ENCODE measurements at regions not wholly inside any gene's neighbourhood (a gene's known extent, or its start where the extent isn't known, plus 50 kb on each side); places are given as distances from the start of the nearest gene placed in this dataset.
"Not testable (repeated sequence)": the region's sequence is repeated elsewhere in the genome, so short reads cannot be mapped to it uniquely, and the experiment has no call there.

DNA sequence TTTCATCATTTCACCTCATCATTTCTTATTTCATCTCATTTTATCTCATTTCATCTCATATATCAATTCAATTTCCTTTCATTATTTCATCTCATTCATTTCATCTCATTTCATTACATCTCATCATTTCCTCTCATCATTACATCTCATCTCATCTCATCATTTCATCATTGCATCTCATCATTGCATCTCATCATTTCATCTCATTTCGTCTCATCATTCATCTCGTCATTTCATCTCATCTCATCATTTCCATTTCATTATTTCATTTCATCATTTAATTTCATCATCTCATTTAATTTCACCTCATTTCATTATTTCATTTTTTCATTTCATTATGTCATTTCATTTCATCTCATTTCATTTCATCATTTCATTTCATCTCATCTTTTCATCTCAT, 168.5 kb upstream of the FAM72C start:
- DNase-seq (ENCODE audit: low read depth) = not testable (repeated sequence)

DNA sequence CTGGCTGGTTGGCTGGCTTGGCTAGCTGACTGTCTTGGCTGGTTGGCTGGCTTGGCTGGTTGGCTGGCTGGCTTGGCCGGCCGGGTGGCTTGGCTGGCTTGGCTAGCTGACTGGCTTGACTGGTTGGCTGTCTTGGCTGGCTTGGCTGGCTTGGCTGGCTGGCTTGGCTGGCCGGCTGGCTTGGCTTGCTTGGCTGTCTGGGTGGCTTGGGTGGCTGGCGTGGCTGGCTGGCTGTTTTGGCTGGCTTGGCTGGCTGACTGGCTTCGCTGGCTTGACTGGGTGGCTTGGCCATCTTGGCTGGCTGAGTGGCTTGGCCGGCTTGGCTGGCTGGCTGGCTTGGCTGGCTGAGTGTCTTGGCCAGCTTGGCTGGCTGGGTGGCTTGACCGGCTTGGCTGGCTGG, 133.2 kb upstream of the FAM72C start:
- not testable (repeated sequence) for DNase-seq (ENCODE audit: low read depth)

DNA sequence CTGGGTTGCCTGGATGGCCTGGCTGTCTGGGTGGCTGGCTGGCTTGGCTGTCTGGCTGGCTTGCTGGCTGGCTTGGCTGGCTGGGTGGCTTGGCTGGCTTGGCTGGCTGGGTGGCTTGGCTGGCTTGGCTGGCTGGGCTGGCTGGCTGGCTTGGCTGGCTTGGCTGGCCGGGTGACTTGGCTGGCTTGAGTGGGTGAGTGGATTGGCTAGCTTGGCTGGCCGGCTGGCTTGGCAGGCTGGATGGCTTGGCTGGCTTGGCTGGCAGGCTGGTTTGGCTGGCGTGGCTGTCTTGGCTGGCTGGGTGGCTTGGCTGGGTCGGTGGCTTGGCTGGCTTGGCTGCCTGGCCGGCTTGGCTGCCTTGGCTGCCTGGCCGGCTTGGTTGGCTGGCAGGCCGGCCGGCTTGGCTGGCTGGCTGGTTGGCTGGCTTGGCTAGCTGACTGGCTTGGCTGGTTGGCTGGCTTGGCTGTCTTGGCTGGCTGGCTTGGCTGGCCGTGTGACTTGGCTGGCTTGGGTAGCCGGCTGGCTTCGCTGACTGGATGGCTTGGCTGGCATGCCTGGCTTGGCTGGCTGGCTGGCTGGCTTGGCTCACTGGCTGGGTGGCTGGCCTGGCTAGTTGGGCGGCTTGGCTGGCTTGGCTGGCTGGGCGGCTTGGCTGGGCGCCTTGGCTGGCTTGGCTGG, 132.4 kb upstream of the FAM72C start:
- DNase-seq (ENCODE audit: low read depth) = peak; percentile 34

DNA sequence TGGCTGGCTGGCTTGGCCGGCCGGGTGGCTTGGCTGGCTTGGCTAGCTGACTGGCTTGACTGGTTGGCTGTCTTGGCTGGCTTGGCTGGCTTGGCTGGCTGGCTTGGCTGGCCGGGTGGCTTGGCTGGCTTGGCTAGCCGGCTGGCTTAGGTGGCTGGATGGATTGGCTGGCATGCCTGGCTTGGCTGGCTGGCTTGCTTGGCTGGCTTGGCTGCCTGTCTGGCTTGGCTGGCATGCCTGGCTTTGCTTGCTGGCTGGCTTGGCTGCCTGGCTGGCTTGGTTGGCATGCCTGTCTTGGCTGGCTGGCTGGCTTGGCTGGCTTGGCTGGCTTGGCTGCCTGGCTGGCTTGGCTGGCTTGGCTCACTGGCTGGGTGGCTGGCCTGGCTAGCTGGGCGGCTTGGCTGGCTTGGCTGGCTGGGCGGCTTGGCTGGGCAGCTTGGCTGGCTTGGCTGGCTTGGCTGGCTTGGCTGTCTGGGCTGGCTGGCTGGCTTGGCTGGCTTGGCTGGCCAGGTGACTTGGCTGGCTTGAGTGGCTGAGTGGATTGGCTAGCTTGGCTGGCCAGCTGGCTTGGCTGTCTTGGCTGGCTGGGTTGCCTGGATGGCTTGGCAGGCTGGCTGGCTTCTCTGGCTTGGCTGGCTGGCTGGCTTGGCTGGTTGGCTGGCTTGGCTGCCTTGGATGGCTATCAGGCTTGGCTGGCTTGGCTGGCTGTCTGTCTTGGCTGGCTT, 131.5 kb upstream of the FAM72C start:
- DNase-seq (ENCODE audit: low read depth) = peak; percentile 37

DNA sequence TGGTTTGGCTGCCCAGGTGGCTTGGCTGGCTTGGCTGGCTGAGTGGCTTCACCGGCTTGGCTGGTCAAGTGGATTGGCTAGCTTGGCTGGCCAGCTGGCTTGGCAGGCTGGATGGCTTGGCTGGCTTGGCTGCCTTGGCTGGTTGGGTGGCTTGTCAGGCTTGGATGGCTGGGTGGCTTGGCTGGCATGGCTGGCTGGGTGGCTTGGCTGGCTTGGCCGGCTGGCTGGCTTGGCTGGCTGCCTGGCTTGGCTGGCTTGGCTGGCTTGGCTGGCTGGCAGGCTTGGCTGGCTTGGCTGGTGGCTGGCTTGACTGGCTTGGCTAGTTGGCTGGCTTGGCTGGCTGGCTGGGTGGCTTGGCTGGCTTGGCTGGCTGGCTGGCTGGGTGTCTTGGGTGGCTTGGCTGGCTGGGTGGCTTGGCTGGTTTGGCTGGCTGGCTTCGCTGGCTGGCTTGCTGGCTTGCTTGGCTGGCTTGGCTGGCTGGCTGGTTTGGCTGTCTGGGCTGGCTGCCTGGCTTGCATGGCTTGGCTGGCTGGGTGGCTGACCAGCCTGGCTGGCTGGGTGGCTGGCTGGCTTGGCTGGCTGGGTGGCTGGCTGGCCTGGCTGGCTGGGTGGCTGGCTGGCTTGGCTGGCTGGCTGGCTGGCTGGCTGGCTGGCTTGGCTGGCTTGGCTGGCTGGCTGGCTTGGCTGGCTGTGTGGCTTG, 130.4 kb upstream of the FAM72C start:
- DNase-seq (ENCODE audit: low read depth) = peak; percentile 7

DNA sequence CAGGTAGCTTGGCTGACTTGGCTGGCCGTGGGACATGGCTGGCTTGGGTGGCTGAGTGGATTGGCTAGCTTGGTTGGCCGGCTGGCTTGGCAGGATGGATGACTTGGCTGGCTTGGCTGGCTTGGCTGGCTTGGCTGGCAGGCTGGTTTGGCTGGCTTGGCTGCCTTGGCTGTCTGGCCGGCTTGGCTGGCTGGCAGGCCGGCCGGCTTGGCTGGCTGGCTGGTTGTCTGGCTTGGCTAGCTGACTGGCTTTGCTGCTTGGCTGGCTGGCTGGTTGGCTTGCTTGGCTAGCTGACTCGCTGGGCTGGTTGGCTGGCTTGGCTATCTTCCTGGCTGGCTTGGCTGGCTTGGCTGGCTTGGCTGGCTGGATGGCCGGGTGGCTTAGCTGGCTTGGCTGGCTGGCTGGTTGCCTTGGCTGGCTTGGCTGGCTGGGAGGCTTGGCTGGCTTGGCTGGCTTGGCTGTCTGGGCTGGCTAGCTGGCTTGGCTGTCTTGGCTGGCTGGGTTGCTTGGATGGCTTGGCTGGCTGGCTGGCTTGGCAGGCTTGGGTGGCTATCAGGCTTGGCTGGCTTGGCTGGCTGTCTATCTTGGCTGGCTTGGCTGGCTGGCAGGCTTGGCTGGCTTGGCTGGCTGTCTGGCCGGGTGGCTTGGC, 129.7 kb upstream of the FAM72C start:
- DNase-seq (ENCODE audit: low read depth) = no peak

DNA sequence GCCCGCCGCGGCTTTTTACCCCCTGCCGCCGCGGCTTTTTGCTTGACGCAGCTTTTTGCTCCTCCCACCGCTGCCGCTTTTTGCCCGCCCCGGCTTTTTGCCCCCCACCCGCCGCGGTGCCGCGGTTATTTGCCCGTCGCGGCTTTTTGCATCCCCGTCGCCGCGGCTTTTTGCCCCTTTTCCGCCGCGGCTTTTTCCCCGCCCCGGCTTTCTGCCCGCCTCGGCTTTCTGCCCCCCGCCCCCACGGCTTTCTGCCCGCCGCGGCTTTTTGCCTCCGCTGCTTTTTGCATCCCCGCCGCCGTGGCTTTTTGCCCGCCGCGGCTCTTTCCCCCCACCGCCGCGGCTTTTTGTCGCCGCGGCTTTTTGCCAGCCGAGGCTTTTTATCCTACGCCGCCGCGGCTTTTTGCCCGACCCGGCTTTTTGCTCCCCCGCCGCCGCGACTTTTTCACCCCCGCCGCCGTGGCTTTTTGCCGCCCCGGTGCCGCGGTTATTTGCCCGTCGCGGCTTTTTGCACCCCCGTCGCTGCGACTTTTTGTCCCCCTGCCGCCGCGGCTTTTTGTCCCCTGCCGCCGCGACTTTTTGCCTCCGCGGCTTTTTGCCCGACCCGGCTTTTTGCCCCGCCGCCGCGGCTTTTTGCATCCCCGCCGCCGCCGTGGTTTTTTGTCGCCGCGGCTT, 105.5 kb upstream of the FAM72C start:
- DNase-seq (ENCODE audit: low read depth) = peak; percentile 25

DNA sequence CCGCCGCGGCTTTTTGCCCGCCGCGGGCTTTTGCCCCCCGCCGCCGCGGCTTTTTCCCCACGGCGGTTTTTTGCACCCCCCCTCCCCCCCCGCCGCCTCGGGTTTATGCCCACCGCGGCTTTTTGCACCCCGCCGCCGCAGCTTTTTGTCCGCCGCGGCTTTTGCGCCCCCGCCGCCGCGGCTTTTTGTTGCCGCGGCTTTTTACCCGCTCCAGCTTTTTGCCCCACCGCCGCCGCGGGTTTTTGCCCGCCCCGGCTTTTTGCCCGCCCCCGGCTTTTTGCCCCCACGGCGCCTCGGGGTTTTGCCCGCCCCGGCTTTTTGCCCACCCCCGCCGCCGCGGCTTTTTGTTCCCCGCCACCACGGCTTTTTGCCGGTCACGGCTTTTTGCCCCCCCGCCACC, 104.9 kb upstream of the FAM72C start:
- peak; percentile 25 for DNase-seq (ENCODE audit: low read depth)

DNA sequence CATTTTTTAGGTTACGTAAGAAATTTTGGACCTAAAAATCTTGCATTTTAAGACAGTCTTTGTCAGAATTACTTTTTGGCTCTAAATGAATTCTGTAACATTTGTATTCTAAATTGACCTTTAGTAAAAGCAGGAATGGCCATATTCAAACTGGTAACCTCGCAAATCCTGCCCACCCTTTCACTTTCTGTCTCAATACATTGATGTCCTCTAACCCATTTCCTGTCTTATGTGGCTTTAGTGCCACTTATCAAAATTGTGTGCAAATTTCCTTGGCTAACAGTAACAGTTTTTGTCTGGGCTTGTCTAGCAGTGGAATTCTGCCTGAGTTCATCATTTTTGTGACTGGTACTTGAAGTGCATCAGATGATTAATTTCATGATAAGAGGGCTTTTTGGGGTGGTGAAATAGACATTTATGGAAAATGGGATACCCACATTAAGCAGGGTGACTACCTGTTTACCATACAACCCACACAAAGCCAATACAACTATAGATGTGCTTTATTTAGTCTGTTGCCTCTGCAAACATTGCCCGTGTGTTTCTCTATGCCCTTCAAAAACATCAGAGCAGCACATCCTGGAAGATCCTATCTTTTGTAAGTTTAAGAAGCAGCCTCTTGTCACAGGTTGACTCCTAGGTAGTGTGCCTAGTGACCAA, 98.7 kb upstream of the FAM72C start:
- not testable (repeated sequence) for DNase-seq (ENCODE audit: low read depth)

DNA sequence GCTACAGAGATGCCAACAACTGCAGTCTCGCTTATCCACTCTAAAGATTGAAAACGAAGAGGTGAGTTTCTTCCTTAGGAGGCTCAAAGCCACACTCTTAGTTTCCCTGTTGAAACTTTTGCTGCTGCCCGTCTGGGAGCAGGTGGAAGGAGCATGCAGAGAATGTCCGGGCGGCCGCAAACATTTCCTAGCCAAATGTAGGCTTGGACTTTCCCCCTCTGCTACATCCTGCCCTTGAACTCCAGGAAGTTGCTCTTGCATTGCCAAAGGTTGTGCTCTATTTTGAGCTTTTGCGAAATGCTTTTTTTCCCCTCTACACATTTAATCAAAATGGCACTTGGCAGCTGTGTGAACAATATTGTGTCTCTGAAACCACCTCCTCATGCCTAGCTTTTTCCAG, 95.3 kb upstream of the FAM72C start:
- not testable (repeated sequence) for DNase-seq (ENCODE audit: low read depth)

DNA sequence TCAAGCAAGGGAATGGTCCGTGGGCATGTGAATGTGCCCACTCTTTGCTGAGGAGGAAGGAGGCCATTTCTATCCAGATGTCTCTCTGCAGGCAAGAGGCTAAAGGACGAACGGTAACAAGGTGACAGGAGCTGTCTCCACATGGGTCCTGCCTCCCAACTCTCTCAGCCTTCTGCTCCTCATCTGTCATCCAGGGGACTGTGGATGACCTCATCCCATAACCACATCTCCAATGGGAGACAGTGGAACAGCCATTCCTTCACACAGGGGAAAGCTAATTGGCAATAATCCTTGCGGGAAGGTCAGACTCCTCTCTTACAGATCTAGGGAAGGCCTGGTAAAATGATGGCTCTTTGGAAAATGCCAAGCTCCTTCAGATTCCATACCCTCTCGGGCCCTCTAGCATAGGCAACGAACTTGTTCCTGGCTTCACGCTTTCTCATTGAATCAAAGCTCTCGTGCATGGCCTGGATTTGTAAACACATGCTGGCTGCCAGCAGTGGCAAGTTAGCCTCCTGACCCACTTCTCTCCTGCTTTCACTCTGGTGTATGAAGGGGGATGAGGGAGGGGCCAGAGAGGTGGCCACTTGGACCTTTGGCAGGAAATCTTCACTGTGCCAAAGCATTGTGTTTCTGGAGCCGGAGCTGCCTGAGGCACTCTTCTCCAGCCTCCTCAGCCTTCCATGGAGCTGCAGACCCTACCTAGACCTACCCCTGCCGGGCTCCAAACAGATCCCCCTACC, 94.5 kb upstream of the FAM72C start:
- DNase-seq (ENCODE audit: low read depth) = not testable (repeated sequence)

DNA sequence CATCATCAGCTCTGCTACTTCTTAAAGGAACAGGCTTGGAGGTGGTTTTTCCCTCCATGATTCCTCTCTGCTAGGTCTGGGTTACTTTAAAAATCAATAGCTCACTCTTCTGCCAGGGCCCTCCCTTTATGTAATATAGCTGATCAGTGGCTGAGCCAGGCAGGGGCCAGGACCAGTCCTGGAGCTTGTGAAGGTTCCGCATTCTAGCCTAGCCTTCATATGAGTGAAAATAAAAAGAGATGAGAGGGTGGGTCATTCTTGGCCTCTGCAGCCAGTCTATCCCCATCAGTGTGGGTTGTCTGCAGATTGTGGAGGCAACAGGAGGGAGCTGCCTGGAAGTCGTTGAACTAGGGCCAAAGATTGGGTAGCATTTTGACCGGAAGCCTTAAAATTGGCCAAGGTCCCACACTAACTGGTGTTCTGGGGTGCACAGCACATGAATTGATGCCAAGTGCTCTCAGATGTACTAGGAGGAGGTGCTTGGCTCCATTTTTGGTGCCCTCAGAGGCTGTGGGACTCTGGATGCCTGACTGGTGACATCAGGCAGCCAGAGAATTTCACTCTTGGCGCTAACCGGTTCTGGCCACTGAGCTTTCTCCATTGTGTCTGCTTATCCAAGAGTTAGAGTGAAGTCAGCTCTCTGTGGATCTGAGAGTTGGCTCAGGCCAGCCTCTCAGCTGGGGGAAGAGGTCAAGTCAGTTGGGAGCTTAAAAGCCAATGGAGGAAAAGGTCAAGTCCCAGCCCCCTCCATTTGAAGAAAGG, 93.7 kb upstream of the FAM72C start:
- not testable (repeated sequence) for DNase-seq (ENCODE audit: low read depth)

DNA sequence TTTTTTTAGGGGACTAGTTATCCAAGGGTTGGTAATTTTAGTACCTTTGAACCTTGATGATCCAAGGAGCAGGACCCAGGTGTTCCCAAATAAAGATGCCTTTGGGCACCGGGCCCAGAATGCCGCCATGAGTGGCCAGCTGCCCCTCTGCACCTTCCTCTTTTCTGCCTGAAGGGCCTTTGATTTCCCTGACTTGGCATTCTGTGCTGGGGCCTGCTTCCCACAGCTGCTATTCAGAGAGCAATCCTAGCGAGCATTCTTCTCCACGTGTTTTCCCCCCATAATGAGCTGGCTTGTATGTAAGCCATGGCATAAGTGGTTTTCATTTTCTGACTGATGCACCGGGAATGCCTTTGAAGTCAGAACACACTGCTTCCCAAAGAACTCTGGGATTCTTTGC, 77.6 kb upstream of the FAM72C start:
- DNase-seq (ENCODE audit: low read depth) = not testable (repeated sequence)

DNA sequence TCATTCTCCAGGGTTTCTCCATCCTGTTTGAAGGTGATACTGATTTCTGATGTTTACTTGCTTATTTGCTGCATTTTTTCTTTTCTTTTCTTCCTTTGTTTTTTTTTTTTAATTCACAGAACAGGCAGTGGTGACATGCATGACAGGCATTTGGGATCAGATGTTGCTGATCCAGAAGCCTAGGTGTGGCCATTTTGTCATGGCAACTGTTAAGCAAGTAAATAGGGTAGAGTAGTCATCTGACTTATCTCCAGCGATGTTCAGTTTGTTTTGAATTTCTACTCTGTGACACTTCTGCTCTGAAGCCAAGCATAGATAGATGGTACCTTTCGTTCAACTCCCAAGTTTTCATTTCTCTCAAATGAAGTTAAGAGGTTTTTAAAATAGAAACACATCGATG, 74.9 kb upstream of the FAM72C start:
- DNase-seq (ENCODE audit: low read depth) = not testable (repeated sequence)

DNA sequence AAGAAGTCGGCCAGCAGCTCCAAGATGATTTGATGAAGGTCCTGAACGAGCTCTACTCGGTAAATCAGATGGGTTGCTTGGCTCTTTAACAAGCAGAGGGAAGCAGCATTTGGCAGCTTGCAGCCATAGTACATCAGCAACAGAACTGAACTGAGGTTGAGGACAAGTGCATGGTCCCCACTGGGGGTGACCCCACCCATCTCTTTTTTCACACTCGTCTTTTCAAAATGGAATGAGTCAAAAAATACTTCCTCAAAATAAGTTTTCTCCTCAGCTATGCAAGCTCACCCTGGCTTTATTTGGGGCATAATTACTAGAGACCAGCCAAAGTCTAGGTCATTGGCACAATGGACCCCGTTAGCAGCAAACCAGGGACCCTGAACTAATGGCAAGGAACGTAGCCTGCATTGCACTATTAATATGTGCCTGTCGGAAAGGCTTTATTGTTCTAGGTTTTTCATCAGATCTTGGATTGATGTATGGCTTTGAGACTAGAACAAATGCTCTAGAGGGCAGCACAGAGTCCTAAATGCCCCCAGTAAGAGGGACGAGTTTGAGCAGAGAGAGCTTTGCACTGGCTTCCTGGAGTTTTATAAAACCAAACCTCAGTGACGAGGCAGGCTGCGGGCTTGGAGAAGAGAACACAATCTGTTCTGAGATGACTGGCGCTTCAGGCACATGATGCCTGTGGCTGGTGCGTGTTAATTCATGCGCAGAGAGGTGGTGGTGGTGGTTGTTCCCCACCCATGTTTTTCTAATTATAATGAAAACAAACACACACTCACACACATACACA, 74.2 kb upstream of the FAM72C start:
- not testable (repeated sequence) for DNase-seq (ENCODE audit: low read depth)

DNA sequence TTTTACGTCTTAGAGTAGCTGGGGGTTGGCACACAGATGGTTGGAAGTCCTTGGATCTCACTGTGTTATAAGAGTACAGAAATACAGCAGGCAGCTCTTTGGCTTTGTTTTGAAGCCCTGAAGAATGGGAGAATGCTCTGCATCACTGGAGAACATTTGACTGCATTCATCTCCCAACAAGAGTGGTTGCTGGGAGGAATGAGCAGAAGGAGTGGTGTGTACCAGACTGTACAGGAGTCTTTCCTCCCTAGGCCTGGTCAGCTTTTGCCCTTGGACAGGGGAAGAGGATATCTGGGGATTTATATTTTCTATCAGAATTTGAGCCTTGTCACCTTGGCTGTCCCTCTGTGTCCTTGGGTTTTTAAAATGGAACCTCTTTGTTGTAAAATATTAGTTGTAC, 70.5 kb upstream of the FAM72C start:
- not testable (repeated sequence) for DNase-seq (ENCODE audit: low read depth)

DNA sequence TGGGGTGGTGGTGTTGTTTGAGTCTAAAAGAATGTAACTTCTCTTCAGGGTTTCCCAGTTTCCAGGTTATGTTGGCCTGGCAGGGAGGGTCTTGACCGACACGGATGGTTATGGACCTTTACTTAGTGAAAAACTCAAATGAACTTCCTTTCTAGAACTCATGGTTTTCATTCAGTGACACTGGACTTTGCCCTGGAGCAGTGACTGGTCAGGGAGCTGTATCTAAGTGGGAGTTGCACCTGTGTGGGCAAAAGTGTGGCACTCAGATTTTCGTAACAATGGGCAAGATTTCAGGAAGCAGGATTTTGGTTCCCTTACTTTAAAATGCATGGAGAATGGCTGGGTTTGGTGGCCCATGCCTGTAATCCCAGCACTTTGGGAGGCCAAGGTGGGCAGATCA, 68.5 kb upstream of the FAM72C start:
- DNase-seq (ENCODE audit: low read depth) = not testable (repeated sequence)

DNA sequence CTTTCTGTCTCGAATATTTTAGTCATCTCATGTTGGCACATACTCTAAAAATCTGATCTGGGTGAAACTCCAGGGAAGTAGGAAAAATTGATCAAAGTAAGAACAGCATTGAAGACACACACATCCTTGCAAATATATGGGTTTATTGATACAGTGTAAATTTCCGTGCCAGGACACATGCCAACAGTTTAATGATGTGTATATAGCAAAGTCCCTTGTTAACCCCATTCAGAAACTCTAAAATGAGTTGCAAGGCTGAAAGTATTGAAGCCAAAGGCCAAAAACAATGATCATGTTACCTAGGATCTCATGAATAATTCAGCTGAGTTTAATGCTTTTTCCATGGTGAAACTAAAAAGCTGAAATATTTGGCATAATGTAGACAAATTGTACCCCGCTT, 62.3 kb upstream of the FAM72C start:
- not testable (repeated sequence) for DNase-seq (ENCODE audit: low read depth)

DNA sequence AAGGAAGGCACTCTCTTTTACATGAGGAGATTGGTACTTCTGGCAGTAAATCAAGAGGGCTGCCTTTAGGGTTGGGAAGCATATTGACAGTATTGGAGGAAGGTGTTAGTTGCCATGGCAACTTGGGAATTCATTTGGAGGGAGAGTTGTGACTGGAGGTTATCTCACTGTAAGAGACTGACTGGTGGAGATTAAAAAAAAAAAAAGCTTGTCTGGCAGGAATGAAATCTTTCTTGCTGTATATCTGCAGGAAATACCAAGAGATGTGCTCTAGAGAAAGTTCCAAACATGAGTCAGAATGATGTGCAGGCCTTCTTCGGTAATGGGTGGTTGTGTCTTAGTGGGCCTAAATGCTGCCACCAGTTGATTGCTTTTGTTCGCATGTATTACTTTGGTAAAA, 59.8 kb upstream of the FAM72C start:
- DNase-seq (ENCODE audit: low read depth) = not testable (repeated sequence)

Measured in activated T-helper 9 cell treated with anti-CD3 and anti-CD28 coated beads, Interleukin-2, amount 50 U/mL, for 16 hours (primary cell).